ENCODE measurements at regions not wholly inside any gene's neighbourhood (a gene's known extent, or its start where the extent isn't known, plus 50 kb on each side); places are given as distances from the start of the nearest gene placed in this dataset.

GRCh38 chr11:89119426-89119825 lies 53.6 kb upstream of the GRM5 start:
- H3K27me3 ChIP-seq (ENCODE audit: insufficient read depth, low read length), result no peaks in the 10 kb centered on the region
- peak in 1 of 2 donors; percentile 1 for DNase-seq
- no peak overlapping the region for H2BK120ac ChIP-seq (ENCODE audit: insufficient read depth, low read length, poor library complexity)
- no peak overlapping the region for H4K8ac ChIP-seq (ENCODE audit: low read depth, low read length)
- WGBS (ENCODE audit: extremely low coverage, insufficient coverage, insufficient read length), result no CpG with 5 or more reads among the region's 1 CpG
- H4K91ac ChIP-seq (ENCODE audit: low read depth, low read length), result no peak overlapping the region
- H3K4ac ChIP-seq (ENCODE audit: low read depth, low read length), result no peak overlapping the region
- H2AFZ ChIP-seq (ENCODE audit: insufficient read depth, low read length, poor library complexity), result no peak overlapping the region
- H3K79me1 ChIP-seq (ENCODE audit: low read length), result no peaks in the 10 kb centered on the region
- H3K4me1 ChIP-seq (ENCODE audit: control insufficient read depth in 1 of 2, insufficient read depth in 2 of 2, low read length in 2 of 2), result no peaks in the 10 kb centered on the region
- no peaks in the 10 kb centered on the region for H3K36me3 ChIP-seq (ENCODE audit: control insufficient read depth in 1 of 2, insufficient read depth in 2 of 2, low read length in 2 of 2)
- H2AK5ac ChIP-seq (ENCODE audit: low read length), result no peak overlapping the region
- H2BK5ac ChIP-seq (ENCODE audit: low read depth, low read length, poor library complexity), result no peak overlapping the region
- H3K14ac ChIP-seq (ENCODE audit: low read length), result no peak overlapping the region
- no peak overlapping the region for H4K12ac ChIP-seq (ENCODE audit: low read depth, low read length)
- H3K4me3 ChIP-seq (ENCODE audit: low read depth, low read length), result no peak overlapping the region
- H3K79me2 ChIP-seq (ENCODE audit: control insufficient read depth, insufficient read depth, low read length, poor library complexity), result no peaks in the 10 kb centered on the region
- H3K4me2 ChIP-seq (ENCODE audit: low read length), result no peak overlapping the region
- no peak overlapping the region for H2BK12ac ChIP-seq (ENCODE audit: low read length)
- no peak overlapping the region for H3K18ac ChIP-seq (ENCODE audit: low read length)
- H3K23ac ChIP-seq (ENCODE audit: low read length), result no peak overlapping the region
- H3K9me3 ChIP-seq (ENCODE audit: insufficient read depth, low read depth, low read length), result no peaks in the 10 kb centered on the region
- H3K9ac ChIP-seq (ENCODE audit: low read length), result no peak overlapping the region
- no peak overlapping the region for H3K27ac ChIP-seq (ENCODE audit: low read depth, low read length)

GRCh38 chr11:89125298-89125697 lies 52.4 kb upstream of the TYR start:
- Histone ChIP-seq H3K79me1 (ENCODE audit: low read length) (no peaks in the 10 kb centered on the region), H3K9ac (ENCODE audit: low read length) (no peak overlapping the region), H3K14ac (ENCODE audit: low read length) (no peak overlapping the region), H3K4me1 (ENCODE audit: control insufficient read depth in 1 of 2, insufficient read depth in 2 of 2, low read length in 2 of 2) (no peaks in the 10 kb centered on the region), H3K23ac (ENCODE audit: low read length) (no peak overlapping the region), H4K12ac (ENCODE audit: low read depth, low read length) (no peak overlapping the region), H2AFZ (ENCODE audit: insufficient read depth, low read length, poor library complexity) (no peak overlapping the region), H3K79me2 (ENCODE audit: control insufficient read depth, insufficient read depth, low read length, poor library complexity) (no peaks in the 10 kb centered on the region), H3K18ac (ENCODE audit: low read length) (no peak overlapping the region), H3K36me3 (ENCODE audit: control insufficient read depth in 1 of 2, insufficient read depth in 2 of 2, low read length in 2 of 2) (no peaks in the 10 kb centered on the region), H2BK12ac (ENCODE audit: low read length) (no peak overlapping the region), H4K91ac (ENCODE audit: low read depth, low read length) (no peak overlapping the region), H2BK120ac (ENCODE audit: insufficient read depth, low read length, poor library complexity) (no peak overlapping the region), H4K8ac (ENCODE audit: low read depth, low read length) (no peak overlapping the region), H3K4ac (ENCODE audit: low read depth, low read length) (no peak overlapping the region), H2AK5ac (ENCODE audit: low read length) (no peak overlapping the region), H3K4me3 (ENCODE audit: low read depth, low read length) (no peak overlapping the region), H3K27me3 (ENCODE audit: insufficient read depth, low read length) (no peaks in the 10 kb centered on the region), H3K27ac (ENCODE audit: low read depth, low read length) (no peak overlapping the region), H2BK5ac (ENCODE audit: low read depth, low read length, poor library complexity) (no peak overlapping the region), H3K9me3 (ENCODE audit: insufficient read depth, low read depth, low read length) (no peaks in the 10 kb centered on the region), H3K4me2 (ENCODE audit: low read length) (no peak overlapping the region)
- no peak for DNase-seq
- no CpG with 5 or more reads among the region's 1 CpG for WGBS (ENCODE audit: extremely low coverage, insufficient coverage, insufficient read length)
